ENCODE measurements at regions not wholly inside any gene's neighbourhood (a gene's known extent, or its start where the extent isn't known, plus 50 kb on each side); places are given as distances from the start of the nearest gene placed in this dataset.

- no peak overlapping the region for H3K27ac Mint-ChIP-seq
- Histone ChIP-seq H3K79me2 (ENCODE audit: control insufficient read depth, insufficient read depth, low read length) (no peaks in the 10 kb centered on the region), H3K4me3 (ENCODE audit: control extremely low read depth in 1 of 5, extremely low read depth in 1 of 5, insufficient read depth in 1 of 5, low read depth in 2 of 5, low read length in 4 of 5) (no peak overlapping the region), H3K27ac (ENCODE audit: low read length in 2 of 2) (no peak overlapping the region), H3K27me3 (replicated peaks in 1 of 4; ENCODE audit: control extremely low read depth in 1 of 4, control insufficient read depth in 3 of 4, insufficient read depth in 4 of 4, low read length in 3 of 4) (no peaks in the 10 kb centered on the region), H3K4me1 (ENCODE audit: control insufficient read depth in 2 of 2, insufficient read depth in 2 of 2, low read length in 2 of 2) (no peaks in the 10 kb centered on the region), H4K20me1 (ENCODE audit: control insufficient read depth, insufficient read depth, low read length, poor library complexity, severe bottlenecking) (no peaks in the 10 kb centered on the region), H3K9ac (ENCODE audit: low read length) (no peak overlapping the region), H2AFZ (ENCODE audit: insufficient read depth, low read depth, low read length, poor library complexity, severe bottlenecking) (no peak overlapping the region), H3K4me2 (replicated peaks; ENCODE audit: low read depth, low read length, poor library complexity, severe bottlenecking) (no peak overlapping the region), H3K36me3 (replicated peaks in 1 of 2; ENCODE audit: control extremely low read depth in 1 of 2, control insufficient read depth in 1 of 2, extremely low read depth in 1 of 2, insufficient read depth in 2 of 2, low read length in 1 of 2) (no peaks in the 10 kb centered on the region), H3K9me3 (ENCODE audit: control extremely low read depth in 1 of 3, control insufficient read depth in 2 of 3, insufficient read depth in 1 of 3, low read length in 2 of 3) (peaks cover 0 to 6% (median 0%) of the 10 kb centered on the region in 3 donors)
- CTCF ChIA-PET, result no interaction called here
- no peak for TF ChIP-seq EZH2 (IDR thresholded peaks at IDR 0.05; ENCODE audit: borderline replicate concordance, insufficient read depth, low read depth, low read length, poor library complexity, severe bottlenecking)
- TF ChIP-seq CTCF (IDR thresholded peaks at IDR 0.05), result no peak
- intact Hi-C loops (cut with micrococcal nuclease), result no loop called here
- DNase-seq (no peak), ATAC-seq (ENCODE audit: low read depth) (no peak)
- no peak overlapping the region for H3K4me3 Mint-ChIP-seq
- no peaks in the 10 kb centered on the region for H3K4me1 Mint-ChIP-seq
- H3K9me3 Mint-ChIP-seq (ENCODE audit: insufficient read depth), result peaks cover 2% of the 10 kb centered on the region
- H3K27me3 Mint-ChIP-seq, result no peaks in the 10 kb centered on the region
- WGBS (ENCODE audit: insufficient coverage), result 87% methylated on average over 8 of the region's 8 CpGs
- POLR2A ChIA-PET, result no interaction called here
These were observed 118.3 kb downstream of the MAGEB5 start for GRCh38 chrX:26334232-26334631.

GRCh38 chrX:26328608-26329319 lies 112.8 kb downstream of the MAGEB5 start:
- ATAC-seq (ENCODE audit: low read depth), result no peak
- ChIA-PET POLR2A (no interaction called here), CTCF (no interaction called here)
- Histone ChIP-seq H3K4me1 (ENCODE audit: control insufficient read depth in 2 of 2, insufficient read depth in 2 of 2, low read length in 2 of 2) (no peaks in the 10 kb centered on the region), H3K27me3 (replicated peaks in 1 of 4; ENCODE audit: control extremely low read depth in 1 of 4, control insufficient read depth in 3 of 4, insufficient read depth in 4 of 4, low read length in 3 of 4) (no peaks in the 10 kb centered on the region), H2AFZ (ENCODE audit: insufficient read depth, low read depth, low read length, poor library complexity, severe bottlenecking) (no peak overlapping the region), H3K4me2 (replicated peaks; ENCODE audit: low read depth, low read length, poor library complexity, severe bottlenecking) (no peak overlapping the region), H3K9ac (ENCODE audit: low read length) (no peak overlapping the region), H3K27ac (ENCODE audit: low read length in 2 of 2) (no peak overlapping the region), H3K4me3 (ENCODE audit: control extremely low read depth in 1 of 5, extremely low read depth in 1 of 5, insufficient read depth in 1 of 5, low read depth in 2 of 5, low read length in 4 of 5) (no peak overlapping the region), H3K9me3 (ENCODE audit: control extremely low read depth in 1 of 3, control insufficient read depth in 2 of 3, insufficient read depth in 1 of 3, low read length in 2 of 3) (no peaks in the 10 kb centered on the region), H3K79me2 (ENCODE audit: control insufficient read depth, insufficient read depth, low read length) (no peaks in the 10 kb centered on the region), H3K36me3 (replicated peaks in 1 of 2; ENCODE audit: control extremely low read depth in 1 of 2, control insufficient read depth in 1 of 2, extremely low read depth in 1 of 2, insufficient read depth in 2 of 2, low read length in 1 of 2) (no peaks in the 10 kb centered on the region), H4K20me1 (ENCODE audit: control insufficient read depth, insufficient read depth, low read length, poor library complexity, severe bottlenecking) (no peaks in the 10 kb centered on the region)
- DNase-seq, result no peak
- intact Hi-C loops (cut with micrococcal nuclease), result no loop called here
- Mint-ChIP-seq H3K4me1 (no peaks in the 10 kb centered on the region), H3K9me3 (ENCODE audit: insufficient read depth) (peaks cover 2% of the 10 kb centered on the region), H3K27me3 (no peaks in the 10 kb centered on the region), H3K4me3 (no peak overlapping the region), H3K27ac (no peak overlapping the region)
- no CpG with 5 or more reads among the region's 3 CpGs for WGBS (ENCODE audit: insufficient coverage)
- TF ChIP-seq CTCF (IDR thresholded peaks at IDR 0.05) (no peak), EZH2 (IDR thresholded peaks at IDR 0.05; ENCODE audit: borderline replicate concordance, insufficient read depth, low read depth, low read length, poor library complexity, severe bottlenecking) (no peak)
